ENCODE measurements at regions not wholly inside any gene's neighbourhood (a gene's known extent, or its start where the extent isn't known, plus 50 kb on each side); places are given as distances from the start of the nearest gene placed in this dataset.
"Not testable (repeated sequence)": the region's sequence is repeated elsewhere in the genome, so short reads cannot be mapped to it uniquely, and the experiment has no call there.

DNA sequence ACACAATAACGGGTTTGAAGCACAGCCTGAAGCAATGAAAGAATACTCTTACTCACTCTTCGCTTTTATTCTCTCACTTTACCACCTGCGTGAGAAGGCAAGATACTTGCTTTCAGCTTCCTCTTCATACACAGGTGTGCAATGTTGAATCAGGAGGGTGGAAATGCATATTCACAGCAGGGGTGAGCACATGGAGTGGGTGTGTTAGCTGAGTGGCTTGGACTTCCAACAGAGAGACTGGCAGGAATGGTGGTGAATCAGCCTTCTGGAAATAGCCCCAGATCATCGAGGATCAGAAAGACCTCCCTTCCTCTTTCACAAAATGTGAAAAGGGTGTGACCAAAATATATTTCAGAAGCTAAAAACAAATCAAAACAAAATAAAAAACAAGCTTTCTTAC, 521.2 kb downstream of the STIM2 start:
- peak; percentile 5 for DNase-seq

GRCh38 chr4:27387711-27388110, 527.1 kb downstream of the STIM2 start:
- DNase-seq: no peak

GRCh38 chr4:27397886-27398285, 537.2 kb downstream of the STIM2 start:
- no peak for DNase-seq

GRCh38 chr4:27398631-27399310, 538.1 kb downstream of the STIM2 start:
- no peak for DNase-seq

- no peak for DNase-seq
Observed at GRCh38 chr4:27407616-27408015, 547.0 kb downstream of the STIM2 start.

GRCh38 chr4:27412613-27413012, 552.0 kb downstream of the STIM2 start:
- no peak for DNase-seq

DNA sequence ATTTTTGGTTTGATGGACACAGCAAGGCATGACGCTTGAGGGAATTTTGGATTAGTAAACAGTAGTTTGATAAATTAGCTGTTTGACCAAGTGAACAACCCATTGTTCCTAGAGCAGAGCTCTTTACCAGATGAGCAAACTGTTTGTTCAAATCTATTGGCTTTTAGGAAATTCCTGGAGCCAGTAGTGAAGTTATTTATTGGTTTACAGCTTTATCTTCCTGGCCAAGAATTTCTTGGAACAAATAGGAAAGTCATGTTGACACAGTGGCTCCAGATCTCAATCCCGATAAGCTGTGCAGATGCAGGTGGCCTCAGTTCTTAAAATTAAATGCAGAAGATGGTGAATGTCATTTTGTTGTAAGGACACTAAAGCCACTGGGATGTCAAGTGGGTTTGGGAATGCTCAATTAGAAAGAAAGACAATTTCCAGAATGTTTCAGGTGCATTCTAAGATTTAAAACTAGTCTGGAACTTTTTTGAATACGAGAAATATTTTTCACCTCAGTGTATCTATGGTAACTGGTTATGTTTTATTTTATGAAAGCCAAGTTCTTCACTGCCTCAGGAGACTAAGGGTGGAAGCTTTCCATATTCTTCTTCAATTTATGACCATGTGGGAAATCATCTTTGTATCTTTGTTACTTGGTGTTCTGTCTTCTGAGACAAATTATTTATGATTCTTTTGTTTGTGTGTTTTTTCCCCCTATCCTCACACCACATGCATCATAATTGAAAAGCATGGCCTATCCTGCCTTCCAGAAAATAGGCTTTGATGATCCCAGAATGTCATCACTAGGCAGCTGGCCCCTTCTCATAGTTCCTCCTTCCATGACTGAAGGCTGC, 554.5 kb downstream of the STIM2 start:
- DNase-seq: no peak

- no peak for DNase-seq
Observed at GRCh38 chr4:27428661-27429060, 568.0 kb downstream of the STIM2 start.

DNA sequence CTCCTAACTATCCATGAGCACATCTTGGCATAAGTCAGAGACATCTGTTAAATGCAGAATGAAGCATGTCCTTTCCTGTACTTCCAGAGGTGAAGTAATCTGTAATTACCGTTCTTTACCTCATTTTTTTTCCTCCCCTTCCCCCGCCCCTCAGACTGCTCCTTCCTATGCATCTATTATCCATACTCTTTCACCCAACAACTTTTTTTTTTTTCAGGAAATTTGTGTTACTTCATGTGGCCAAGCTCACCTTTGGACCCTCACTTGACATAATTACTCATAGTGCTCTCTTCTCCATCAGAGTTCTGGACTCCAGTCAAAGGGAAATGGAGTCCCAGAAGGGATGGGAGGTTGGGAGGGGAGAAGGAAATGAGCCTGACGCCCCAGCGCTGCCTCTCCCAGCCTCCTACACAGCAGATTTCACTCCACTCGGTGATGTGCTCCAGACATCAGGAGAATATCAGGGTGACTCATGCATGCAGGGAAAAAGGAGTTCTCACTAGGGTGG, 568.8 kb downstream of the STIM2 start:
- no peak for DNase-seq

DNA sequence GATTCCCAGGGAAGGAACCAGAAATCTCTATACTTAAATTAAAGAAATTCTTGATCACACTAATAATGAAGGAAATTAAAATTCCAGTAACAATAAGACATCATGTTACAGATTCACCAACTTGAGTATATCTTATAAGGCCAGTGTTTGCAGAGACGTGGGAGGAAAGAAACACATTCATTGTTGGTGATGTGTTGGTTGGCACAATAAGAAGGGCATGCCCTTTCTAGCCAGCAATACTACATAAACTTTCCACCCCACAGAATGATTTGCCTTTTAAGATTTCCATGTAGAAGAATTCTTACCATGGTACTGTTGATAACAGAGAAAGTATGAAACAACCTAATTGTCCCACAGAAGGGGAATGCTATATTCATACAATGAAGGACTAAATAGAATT, 581.5 kb downstream of the STIM2 start:
- DNase-seq: no peak

DNA sequence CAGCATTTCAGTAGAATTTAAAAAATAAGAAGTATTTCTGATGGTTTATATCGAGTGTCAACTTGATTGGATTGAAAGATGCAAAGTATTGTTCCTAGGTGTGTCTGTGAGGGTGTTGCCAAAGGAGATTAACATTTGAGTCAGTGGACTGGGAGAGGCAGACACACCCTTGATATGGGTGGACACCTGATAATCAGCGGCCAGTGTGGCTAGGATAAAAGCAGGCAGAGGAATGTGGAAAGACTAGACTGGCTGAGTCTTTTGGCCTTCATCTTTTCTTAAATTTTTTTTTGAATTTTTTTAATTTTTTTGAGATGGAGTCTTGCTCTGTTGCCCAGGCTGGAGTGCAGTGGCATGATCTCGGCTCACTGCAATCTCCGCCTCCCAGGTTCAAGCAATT, 582.0 kb downstream of the STIM2 start:
- DNase-seq: not testable (repeated sequence)

- DNase-seq: no peak
Observed at GRCh38 chr4:27463816-27464215, 603.2 kb downstream of the STIM2 start.

DNA sequence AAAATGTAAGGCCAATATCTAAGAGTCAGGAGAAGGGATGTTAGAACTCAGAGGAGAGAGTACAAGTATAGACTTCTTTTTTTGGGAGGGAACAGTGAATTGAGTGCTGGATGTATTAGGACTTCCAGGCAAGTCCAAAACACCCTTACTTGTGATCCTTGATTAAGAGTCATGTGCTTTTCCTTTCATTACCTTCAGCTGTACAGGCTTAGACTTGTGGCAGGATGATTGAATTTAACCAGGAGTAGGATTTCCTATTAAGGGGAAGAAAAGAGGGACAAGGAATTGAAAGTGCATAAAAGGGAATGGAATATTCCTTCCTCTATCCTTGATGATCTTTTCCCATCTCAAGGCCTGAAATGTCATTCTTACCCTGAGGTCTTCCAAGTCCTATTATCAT, 606.7 kb downstream of the STIM2 start:
- no peak for DNase-seq

- DNase-seq: no peak
Observed at GRCh38 chr4:27472364-27472763, 611.7 kb downstream of the STIM2 start.

DNA sequence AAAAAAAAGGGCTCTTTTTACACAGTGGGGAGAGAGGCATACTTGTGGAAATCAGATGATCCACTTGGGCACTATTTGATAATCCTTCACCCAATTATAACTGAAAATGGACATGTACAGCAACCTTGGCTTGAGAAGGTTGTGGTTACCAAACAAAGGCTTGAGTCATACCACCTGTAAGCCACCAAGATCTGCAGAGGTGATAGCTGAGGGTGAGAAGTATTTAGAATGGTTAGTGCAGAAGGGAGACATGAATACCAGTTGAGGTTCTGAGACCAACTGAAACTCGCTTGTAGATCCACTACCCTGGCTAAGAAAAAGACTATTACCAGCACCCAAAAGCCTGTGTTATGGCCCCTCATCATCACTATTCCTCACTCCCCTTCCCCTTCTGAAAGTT, 614.0 kb downstream of the STIM2 start:
- no peak for DNase-seq

DNA sequence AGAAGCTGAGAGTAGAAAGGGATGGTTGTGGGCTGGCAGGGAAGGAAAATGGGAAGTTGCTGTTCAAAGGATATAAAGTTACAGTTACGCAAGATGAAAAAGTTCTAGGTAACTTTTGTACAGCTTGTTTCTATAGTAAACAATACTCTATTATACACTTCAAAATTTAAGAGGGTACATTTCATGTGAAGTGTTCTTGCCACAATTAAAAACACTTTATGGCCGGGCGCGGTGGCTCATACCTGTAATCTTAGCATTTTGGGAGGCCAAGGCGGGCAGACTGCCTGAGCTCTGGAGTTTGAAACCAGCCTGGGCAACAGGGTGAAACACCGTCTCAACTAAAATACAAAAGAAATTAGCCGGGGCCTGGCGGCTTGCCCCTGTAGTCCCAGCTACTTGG, 623.6 kb downstream of the STIM2 start:
- no peak for DNase-seq

GRCh38 chr4:27490315-27490714, 629.7 kb downstream of the STIM2 start:
- no peak for DNase-seq

DNA sequence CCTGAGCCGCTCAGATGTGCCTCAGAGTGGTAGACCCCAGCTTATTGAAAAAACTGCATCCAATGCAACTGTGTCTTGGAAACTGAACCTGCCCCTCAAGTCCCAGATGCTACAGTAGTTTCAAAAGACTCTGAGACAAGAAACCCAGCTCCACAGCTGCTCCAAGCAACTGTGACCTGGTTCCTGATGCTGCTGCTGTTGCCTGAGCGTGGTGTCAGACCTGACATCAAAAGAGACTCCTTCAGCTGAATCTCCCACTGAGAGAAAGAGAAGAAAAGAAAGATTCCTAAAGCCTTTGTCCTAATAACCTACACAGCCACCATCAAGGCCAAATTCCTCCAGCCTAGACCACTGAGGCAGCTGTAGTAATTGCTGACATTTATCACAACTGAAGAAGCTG, 630.1 kb downstream of the STIM2 start:
- DNase-seq: no peak

DNA sequence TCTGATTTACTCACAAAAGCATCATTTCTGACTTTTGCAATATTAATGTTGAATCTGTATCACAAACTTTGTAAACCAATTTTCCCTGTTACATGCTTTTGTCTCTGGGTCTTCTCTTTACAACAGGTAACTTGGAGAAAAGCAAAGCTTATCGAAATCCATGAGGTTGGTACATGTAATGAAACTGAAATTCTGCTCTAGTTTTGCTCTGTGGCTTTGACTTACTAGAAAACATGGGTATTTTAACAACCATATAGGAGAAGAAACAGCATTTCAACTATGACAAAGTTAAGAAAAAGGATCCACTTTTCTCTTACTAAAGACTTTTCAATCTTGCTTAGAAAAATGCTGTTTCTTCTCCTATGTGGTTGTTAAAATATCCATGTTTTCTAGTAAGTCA, 645.8 kb downstream of the STIM2 start:
- DNase-seq: no peak

DNA sequence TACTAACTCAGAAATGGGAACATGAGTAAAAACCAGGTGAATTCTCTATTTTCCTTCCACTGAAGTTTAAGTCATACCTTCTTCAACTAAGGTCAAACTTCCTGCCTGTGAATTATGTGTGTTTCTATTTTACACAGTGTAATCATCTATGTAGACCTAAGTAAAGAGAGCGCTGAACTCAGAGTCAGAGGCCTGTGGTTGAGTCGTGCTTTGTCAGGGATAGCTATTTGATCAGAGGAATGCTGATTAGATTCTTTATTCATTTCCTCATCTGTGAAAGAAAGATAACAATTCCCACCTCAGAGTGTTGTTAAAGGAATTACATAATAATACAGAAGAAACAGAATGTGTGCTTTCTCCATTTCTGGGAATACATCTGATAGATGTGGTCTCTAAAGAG, 654.1 kb downstream of the STIM2 start:
- DNase-seq: no peak

DNA sequence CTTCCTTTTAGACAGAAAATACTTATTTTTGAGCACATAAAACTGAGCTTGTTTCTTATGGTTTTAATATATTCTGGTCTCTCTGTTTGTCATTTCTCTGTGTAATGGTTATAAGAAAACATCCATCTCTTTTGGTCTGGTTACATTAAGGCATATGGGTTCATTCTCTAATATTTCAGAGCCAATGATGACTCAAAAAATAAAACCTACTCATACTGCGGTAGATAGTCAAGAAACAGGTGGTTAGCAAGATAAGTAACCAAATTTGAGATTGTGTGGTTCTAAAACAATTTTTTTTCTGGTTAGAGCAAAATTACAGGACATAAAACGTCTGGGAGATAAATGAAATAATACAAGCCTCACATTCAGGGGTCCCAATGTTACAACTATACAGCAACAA, 654.5 kb downstream of the STIM2 start:
- no peak for DNase-seq

DNA sequence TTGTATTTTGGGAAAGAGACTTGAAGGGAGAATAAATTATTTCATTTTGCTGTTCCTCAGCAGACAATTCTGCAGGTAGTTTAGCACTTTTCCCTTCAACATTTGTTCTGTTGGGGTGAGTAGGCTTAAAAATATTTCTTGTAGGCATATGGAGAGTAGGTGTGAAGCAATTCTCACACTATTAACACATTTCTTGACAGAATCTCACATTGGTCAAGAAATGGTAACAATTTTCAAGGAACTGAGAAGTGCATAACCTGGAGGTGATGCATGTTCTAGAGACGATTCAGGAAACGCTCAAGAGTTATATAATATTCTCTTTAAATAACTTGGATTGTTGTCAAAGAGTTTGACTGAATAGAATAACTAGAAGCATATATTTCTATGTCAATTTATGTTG, 658.2 kb downstream of the STIM2 start:
- no peak for DNase-seq

- no peak for DNase-seq
Observed at GRCh38 chr4:27524224-27524623, 663.6 kb downstream of the STIM2 start.

- DNase-seq: no peak
Observed at GRCh38 chr4:27534488-27534887, 673.8 kb downstream of the STIM2 start.
